ENCODE measurements at regions not wholly inside any gene's neighbourhood (a gene's known extent, or its start where the extent isn't known, plus 50 kb on each side); places are given as distances from the start of the nearest gene placed in this dataset.
"Not testable (repeated sequence)": the region's sequence is repeated elsewhere in the genome, so short reads cannot be mapped to it uniquely, and the experiment has no call there.

DNA sequence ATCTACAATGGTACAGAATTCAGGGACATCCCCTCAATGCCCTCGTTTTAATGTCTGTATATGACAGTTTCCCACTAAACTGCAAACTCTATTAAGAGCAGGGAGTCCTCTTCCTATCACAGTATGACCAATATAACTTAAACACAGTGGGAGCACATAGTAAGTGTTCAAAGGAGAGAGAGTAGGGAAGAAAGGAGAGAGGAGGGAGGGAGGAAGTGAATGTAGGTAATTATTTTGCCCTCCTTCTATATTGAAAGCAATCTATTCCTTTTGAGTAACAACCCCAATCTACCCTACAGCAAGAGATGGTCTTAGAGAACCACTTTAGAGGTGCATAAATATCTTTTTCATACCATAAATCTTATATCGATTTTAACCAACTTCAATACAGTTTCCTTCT is 121.4 kb downstream of the MRPL39 start:
- DNase-seq, result no peak

GRCh38 chr21:25467896-25468295 is 139.4 kb downstream of the MRPL39 start:
- DNase-seq, result no peak

- not testable (repeated sequence) for DNase-seq
These were observed 140.2 kb downstream of the MRPL39 start for GRCh38 chr21:25467071-25467470.

GRCh38 chr21:25466470-25466869 is 140.8 kb downstream of the MRPL39 start:
- DNase-seq, result no peak

- DNase-seq, result no peak
These were observed 142.0 kb downstream of the MRPL39 start for GRCh38 chr21:25465263-25465662.

GRCh38 chr21:25464275-25464674 is 143.0 kb downstream of the MRPL39 start:
- DNase-seq, result peak; percentile 9

DNA sequence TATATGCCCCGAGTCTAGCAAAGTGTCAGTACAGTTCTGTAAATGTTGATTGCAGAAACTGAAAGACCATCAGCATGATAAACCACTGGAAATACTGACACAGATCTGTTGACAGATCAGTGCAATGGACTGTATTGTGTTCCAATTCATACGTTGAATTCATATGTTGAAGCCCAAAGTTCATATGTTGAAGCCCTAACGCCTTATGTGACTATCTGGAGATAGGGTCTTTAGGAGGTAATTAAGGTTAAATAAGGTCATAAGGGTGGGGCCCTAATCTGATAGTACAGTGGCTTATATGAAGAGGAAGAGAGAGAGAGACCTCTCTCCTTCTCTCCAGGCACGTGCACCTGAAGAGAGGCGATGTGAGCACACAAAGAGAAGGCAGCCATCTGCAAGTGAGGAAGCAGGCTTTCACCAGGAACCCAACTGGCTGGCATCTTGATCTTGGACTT is 144.7 kb downstream of the MRPL39 start:
- DNase-seq, result no peak

DNA sequence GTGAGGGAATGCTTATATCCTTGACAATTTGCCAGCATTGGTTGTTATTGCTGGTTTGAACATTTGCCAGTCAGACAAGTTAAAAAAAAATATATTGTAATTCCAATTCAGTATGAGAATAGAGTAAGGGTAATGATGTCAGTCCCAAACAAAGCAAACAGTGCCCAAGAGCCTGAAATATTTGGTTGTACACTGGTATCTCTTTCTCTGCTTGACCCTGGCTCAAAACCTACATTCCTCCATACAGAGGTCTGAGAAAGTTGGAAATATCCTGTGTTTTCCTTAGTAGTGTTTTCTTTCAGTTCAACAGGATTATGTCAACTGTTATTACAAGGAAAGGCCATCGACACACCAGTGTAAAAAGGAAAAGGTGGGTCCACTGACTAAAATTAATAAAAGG is 145.6 kb downstream of the MRPL39 start:
- DNase-seq, result no peak

GRCh38 chr21:25459993-25460392 is 147.3 kb downstream of the MRPL39 start:
- no peak for DNase-seq

- no peak for DNase-seq
These were observed 147.9 kb downstream of the MRPL39 start for GRCh38 chr21:25459365-25459764.

- no peak for DNase-seq
These were observed 148.8 kb downstream of the MRPL39 start for GRCh38 chr21:25458484-25458883.

GRCh38 chr21:25457946-25458345 is 149.3 kb downstream of the MRPL39 start:
- no peak for DNase-seq

DNA sequence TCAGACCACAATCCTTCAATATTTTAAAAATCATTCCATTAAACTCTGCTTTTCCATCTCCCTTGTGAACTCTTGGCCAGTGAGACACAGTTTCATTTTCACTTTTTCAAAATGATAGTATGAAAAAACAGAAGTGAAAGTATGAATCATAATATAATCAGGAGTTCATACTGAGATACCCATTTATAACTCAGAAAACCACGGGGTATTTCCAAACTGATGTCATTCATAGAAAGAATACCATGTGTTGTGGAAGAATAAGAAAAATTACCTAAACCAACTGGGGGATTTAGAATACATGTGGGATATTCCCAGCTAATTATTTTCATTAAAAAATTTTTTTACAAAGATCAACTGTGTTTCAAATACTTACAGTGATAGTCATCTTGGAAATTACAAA is 149.9 kb downstream of the MRPL39 start:
- DNase-seq, result no peak

GRCh38 chr21:25456672-25457071 is 150.6 kb downstream of the MRPL39 start:
- peak; percentile 3 for DNase-seq

DNA sequence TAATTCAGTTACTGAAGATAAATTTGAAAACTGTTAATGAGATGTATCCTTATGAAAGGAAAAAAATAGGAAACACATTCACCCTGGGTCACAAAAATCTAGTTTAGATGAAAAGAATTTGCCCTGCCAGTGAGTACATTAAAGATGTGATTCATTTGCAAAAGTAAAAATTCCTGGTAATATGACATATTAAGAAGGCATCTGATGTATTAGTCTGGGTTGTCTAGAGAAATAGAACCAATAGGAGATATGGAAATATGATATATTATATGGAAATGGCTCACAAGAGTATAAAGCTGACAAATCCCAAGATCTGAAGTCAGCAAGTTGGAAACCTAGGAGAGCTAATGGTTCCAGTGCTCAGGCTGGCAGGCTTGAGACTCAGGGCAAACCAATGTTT is 153.8 kb downstream of the MRPL39 start:
- no peak for DNase-seq

GRCh38 chr21:25449950-25450349 is 157.3 kb downstream of the MRPL39 start:
- no peak for DNase-seq

- no peak for DNase-seq
These were observed 165.4 kb downstream of the MRPL39 start for GRCh38 chr21:25441835-25442234.

DNA sequence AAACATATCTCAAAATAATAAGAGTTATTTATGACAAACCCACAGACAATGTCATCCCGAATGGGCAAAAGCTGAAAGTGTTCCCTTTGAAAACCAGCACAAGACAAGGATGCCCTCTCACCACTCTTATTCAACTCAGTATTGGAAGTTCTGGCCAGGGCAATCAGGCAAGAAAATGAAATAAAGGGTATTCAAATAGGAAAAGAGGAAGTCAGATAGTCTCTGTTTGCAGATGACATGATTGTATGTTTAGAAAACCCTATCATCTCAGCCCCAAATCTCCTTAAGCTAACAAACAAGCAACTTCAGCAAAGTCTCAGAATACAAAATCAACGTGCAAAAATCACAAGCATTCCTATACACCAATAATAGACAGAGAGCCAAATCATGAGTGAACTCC is 169.8 kb downstream of the MRPL39 start:
- not testable (repeated sequence) for DNase-seq

DNA sequence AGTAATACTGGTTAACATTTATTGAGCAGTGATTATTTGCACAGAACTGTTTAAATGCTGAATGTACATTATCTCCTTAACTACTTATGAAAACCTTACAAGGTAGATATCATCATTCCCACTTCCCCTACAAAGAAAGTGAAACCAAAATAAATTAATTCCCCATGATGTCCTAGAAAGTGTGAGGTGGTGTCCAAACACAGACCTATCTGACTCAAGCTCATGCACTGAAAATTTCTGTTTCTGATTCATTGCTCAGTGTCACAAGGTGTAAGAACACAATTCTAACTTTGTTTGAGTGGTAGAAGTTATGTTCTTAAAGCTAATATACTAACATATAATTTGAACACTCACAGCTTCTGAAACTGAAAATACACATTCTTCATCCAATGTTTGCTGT is 178.7 kb downstream of the MRPL39 start:
- DNase-seq, result no peak

DNA sequence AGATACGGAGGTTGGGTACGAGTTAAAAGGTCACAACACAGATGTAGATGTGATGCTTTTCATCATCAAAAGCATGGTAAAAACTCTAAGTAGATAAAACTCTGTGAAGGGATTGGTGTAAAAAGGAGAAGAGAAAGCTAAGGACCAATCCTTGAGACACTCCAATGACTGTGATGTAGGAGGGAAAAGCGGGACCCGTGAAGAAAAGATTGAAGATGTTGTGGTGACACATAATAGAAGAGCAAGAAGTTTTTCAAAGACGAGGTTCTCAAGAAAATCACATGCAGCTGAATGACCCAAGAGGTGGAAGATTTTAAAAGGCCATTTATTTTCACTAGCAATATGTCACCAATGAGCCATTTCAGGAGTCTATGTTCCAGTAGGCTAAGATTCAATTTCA is 179.5 kb downstream of the MRPL39 start:
- DNase-seq, result no peak

DNA sequence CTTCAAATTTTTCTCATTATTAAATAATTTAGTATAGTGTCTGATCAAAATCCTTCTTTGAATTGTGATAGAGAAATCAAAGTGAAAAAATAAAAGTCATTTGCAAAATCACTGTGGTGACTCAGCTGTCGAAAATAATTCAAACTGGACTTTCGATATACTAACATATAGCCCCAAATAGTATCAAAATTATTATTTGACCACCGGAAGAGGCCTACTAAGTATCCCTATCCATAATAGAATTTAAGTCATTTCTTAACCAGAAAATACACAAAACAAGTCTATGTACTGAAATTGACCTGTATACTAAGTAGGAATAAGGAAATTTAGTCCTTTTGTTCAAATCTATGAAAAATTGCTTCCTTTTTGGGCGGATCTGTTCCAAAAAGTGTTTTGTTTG is 180.7 kb downstream of the MRPL39 start:
- no peak for DNase-seq

- DNase-seq, result no peak
These were observed 182.1 kb downstream of the MRPL39 start for GRCh38 chr21:25425156-25425555.

GRCh38 chr21:25424634-25425033 is 182.6 kb downstream of the MRPL39 start:
- no peak for DNase-seq

GRCh38 chr21:25424048-25424447 is 183.2 kb downstream of the MRPL39 start:
- DNase-seq, result no peak

- no peak for DNase-seq
These were observed 184.4 kb downstream of the MRPL39 start for GRCh38 chr21:25422610-25423608.

Data from CD4-positive, alpha-beta T cell treated with Interleukin-6 for 4 hours (primary cell).